H9 (cell line): ENCODE measurements at regions not wholly inside any gene's neighbourhood (a gene's known extent, or its start where the extent isn't known, plus 50 kb on each side); places are given as distances from the start of the nearest gene placed in this dataset.

Source experiments
- DNase-seq: peaks from one replicate; pipeline ENCODE4 v3.0.0-alpha.2; 2017
- H2AFZ ChIP-seq: one replicate; pipeline ENCODE4 v1.6.1; 2013; ENCODE audit warnings: mild to moderate bottlenecking, low read length, control low read depth, moderate library complexity
- H2AK5ac ChIP-seq: 2 replicates; pipeline ENCODE4 v1.6.1; 2013; ENCODE audit warnings: low read length, control low read depth, mixed read lengths; ENCODE audit not compliant: insufficient read length
- H2BK120ac ChIP-seq: one replicate; pipeline ENCODE4 v1.6.1; 2013; ENCODE audit warnings: low read depth, mild to moderate bottlenecking, low read length, control low read depth, inconsistent platforms; ENCODE audit not compliant: poor library complexity, severe bottlenecking
- H2BK12ac ChIP-seq: 2 replicates; pipeline ENCODE4 v1.6.1; 2013; ENCODE audit warnings: low read length, control low read depth, mixed read lengths, low read depth; ENCODE audit not compliant: insufficient read length
- H2BK15ac ChIP-seq: 2 replicates; pipeline ENCODE4 v1.6.1; 2013; ENCODE audit warnings: low read depth, low read length, control low read depth
- H2BK20ac ChIP-seq: one replicate; pipeline ENCODE4 v1.6.1; 2013; ENCODE audit warnings: low read depth, mild to moderate bottlenecking, low read length, control low read depth, inconsistent platforms; ENCODE audit not compliant: poor library complexity, severe bottlenecking
- H2BK5ac ChIP-seq: 2 replicates; pipeline ENCODE4 v1.6.1; 2013; ENCODE audit warnings: low read length, control low read depth, mixed read lengths; ENCODE audit not compliant: insufficient read length
- H3K14ac ChIP-seq: 2 replicates; pipeline ENCODE4 v1.6.1; 2013; ENCODE audit warnings: low read length, control low read depth; ENCODE audit not compliant: insufficient read depth
- H3K18ac ChIP-seq: 2 replicates; pipeline ENCODE4 v1.6.1; 2013; ENCODE audit warnings: low read depth, mild to moderate bottlenecking, mixed read lengths, low read length, control low read depth; ENCODE audit not compliant: insufficient read length
- H3K23ac ChIP-seq: 2 replicates; pipeline ENCODE4 v1.6.1; 2013; ENCODE audit warnings: low read length, control low read depth, mixed read lengths, low read depth; ENCODE audit not compliant: insufficient read length
- H3K23me2 ChIP-seq: 2 replicates; pipeline ENCODE4 v1.6.1; 2013; ENCODE audit warnings: low read depth, mild to moderate bottlenecking, mixed read lengths, low read length, control low read depth; ENCODE audit not compliant: insufficient read length, poor library complexity, severe bottlenecking
- H3K27ac ChIP-seq: 2 replicates; pipeline ENCODE4 v1.5.1; 2013; ENCODE audit warnings: low read length, control low read depth, mixed read lengths, low read depth; ENCODE audit not compliant: insufficient read length
- H3K27me3 ChIP-seq: 2 replicates; pipeline ENCODE4 v1.6.1; 2013; ENCODE audit warnings: low read length, control low read depth, inconsistent platforms; ENCODE audit not compliant: insufficient read depth
- H3K4ac ChIP-seq: 2 replicates; pipeline ENCODE4 v1.6.1; 2013; ENCODE audit warnings: low read depth, mild to moderate bottlenecking, control low read depth, inconsistent platforms, low read length, moderate library complexity
- H3K4me1 ChIP-seq: 2 replicates; pipeline ENCODE4 v1.6.1; 2013; ENCODE audit warnings: low read length, control low read depth, inconsistent platforms; ENCODE audit not compliant: insufficient read depth
- H3K4me2 ChIP-seq: 2 replicates; pipeline ENCODE4 v1.6.1; 2013; ENCODE audit warnings: low read length, control low read depth, mixed read lengths; ENCODE audit not compliant: insufficient read length, insufficient read depth
- H3K56ac ChIP-seq: 2 replicates; pipeline ENCODE4 v1.6.1; 2013; ENCODE audit warnings: low read depth, mild to moderate bottlenecking, mixed read lengths, low read length, control low read depth; ENCODE audit not compliant: insufficient read length
- H3K79me1 ChIP-seq: 2 replicates; pipeline ENCODE4 v1.6.1; 2013; ENCODE audit warnings: low read depth, mild to moderate bottlenecking, moderate library complexity, low read length, control low read depth, inconsistent platforms; ENCODE audit not compliant: insufficient read depth, poor library complexity, severe bottlenecking
- H3K79me2 ChIP-seq: 2 replicates; pipeline ENCODE4 v1.6.1; 2013; ENCODE audit warnings: low read length, control low read depth, inconsistent platforms; ENCODE audit not compliant: insufficient read depth
- H3K9ac ChIP-seq: 2 replicates; pipeline ENCODE4 v1.6.1; 2013; ENCODE audit warnings: low read length, control low read depth, mixed read lengths; ENCODE audit not compliant: insufficient read length; ENCODE audit errors: extremely low read depth
- H3K9me3 ChIP-seq: one replicate; pipeline ENCODE4 v1.6.1; 2013; ENCODE audit warnings: low read depth, low read length, inconsistent platforms; ENCODE audit not compliant: control insufficient read depth
- H3T11ph ChIP-seq: one replicate; pipeline ENCODE4 v1.6.1; 2013; ENCODE audit warnings: mild to moderate bottlenecking, low read length, control low read depth, inconsistent platforms
- H4K20me1 ChIP-seq: one replicate; pipeline ENCODE4 v1.6.1; 2013; ENCODE audit not compliant: control insufficient read depth, insufficient read length, insufficient read depth
- H4K5ac ChIP-seq: 2 replicates; pipeline ENCODE4 v1.6.1; 2013; ENCODE audit warnings: low read depth, mild to moderate bottlenecking, mixed read lengths, low read length, control low read depth; ENCODE audit not compliant: insufficient read length
- H4K8ac ChIP-seq: replicated peaks from 2 replicates; pipeline ENCODE4 v1.6.1; 2013; ENCODE audit warnings: low read length, control low read depth, mixed read lengths, low read depth; ENCODE audit not compliant: insufficient read length
- H4K91ac ChIP-seq: 2 replicates; pipeline ENCODE4 v1.6.1; 2013; ENCODE audit warnings: low read depth, mild to moderate bottlenecking, moderate library complexity, mixed read lengths, low read length, control low read depth; ENCODE audit not compliant: insufficient read length
- H3K27ac Mint-ChIP-seq, 3 experiments: 2 replicates in 2 of 3; 3 replicates in 1 of 3; pipeline ENCODE4 v1.8.0; 2020 to 2021; ENCODE audit warnings: mixed read lengths in 3 of 3, mild to moderate bottlenecking in 1 of 3, moderate library complexity in 1 of 3
- H3K27me3 Mint-ChIP-seq: 2 replicates; pipeline ENCODE4 v1.8.0; 2021; ENCODE audit warnings: low read depth, mild to moderate bottlenecking, moderate library complexity, mixed read lengths
- H3K36me3 Mint-ChIP-seq, 3 experiments: 2 replicates in 2 of 3; 3 replicates in 1 of 3; pipeline ENCODE4 v1.8.0; 2020 to 2021; ENCODE audit warnings: low read depth in 3 of 3, mixed read lengths in 3 of 3; ENCODE audit not compliant: insufficient read depth in 1 of 3
- H3K4me1 Mint-ChIP-seq, 2 experiments: 2 replicates each; pipeline ENCODE4 v1.8.0; 2020; ENCODE audit warnings: mixed read lengths in 2 of 2
- H3K4me3 Mint-ChIP-seq, 2 experiments: 2 replicates in 1 of 2; 3 replicates in 1 of 2; pipeline ENCODE4 v1.8.0; 2020 to 2021; ENCODE audit warnings: mild to moderate bottlenecking in 2 of 2, mixed read lengths in 2 of 2, moderate library complexity in 1 of 2
- H3K9me3 Mint-ChIP-seq, 2 experiments: 2 replicates in 1 of 2; 3 replicates in 1 of 2; pipeline ENCODE4 v1.8.0; 2020; ENCODE audit warnings: mild to moderate bottlenecking in 2 of 2, mixed read lengths in 2 of 2, moderate library complexity in 1 of 2
- CTCF ChIP-seq: fragments of 200-600 bp; sonication (generic); conservative IDR thresholded peaks from 3 replicates; pipeline ENCODE4 v1.8.0; 2021; ENCODE audit warnings: antibody characterized with exemption, mild to moderate bottlenecking
- WGBS: extraction: QIAGEN DNeasy Blood & Tissue Kit; methylation state at CpG from one replicate; pipeline ENCODE4 v1.1.7; 2013; ENCODE audit warnings: missing lambda C conversion rate, low lambda C conversion rate, mixed read lengths; ENCODE audit not compliant: insufficient read length; ENCODE audit errors: extremely low coverage; 5-methylcytosine and 5-hydroxymethylcytosine counted together

- DNase-seq = no peak
Observed at GRCh38 chr10:113494761-113495160, 58.1 kb upstream of the HABP2 start.

More at GRCh38 chr10:113494761-113495160, 58.1 kb upstream of the HABP2 start:
- no peak overlapping the region for H3K23ac ChIP-seq
- no peak overlapping the region for H3K4ac ChIP-seq
- Mint-ChIP-seq H3K9me3 (no peaks in the 10 kb centered on the region), H3K27me3 (peaks cover 40% of the 10 kb centered on the region), H3K4me1 (peaks cover 0 to 6% of the 10 kb centered on the region in 2 experiments; a peak in 2 of 4 replicates), H3K36me3 (no peaks in the 10 kb centered on the region), H3K27ac (peak overlapping the region in 1 of 3 experiments; percentile 80; a peak in 1 of 7 replicates), H3K4me3 (no peak overlapping the region)
- H3K27me3 ChIP-seq = no peaks in the 10 kb centered on the region
- H2BK12ac ChIP-seq = no peak overlapping the region
- no peak overlapping the region for H2BK20ac ChIP-seq
- H3K4me1 ChIP-seq = no peaks in the 10 kb centered on the region
- H3K9ac ChIP-seq = no peak overlapping the region
- no peak overlapping the region for H4K91ac ChIP-seq
- no peak overlapping the region for H3K27ac ChIP-seq
- H2BK5ac ChIP-seq = no peak overlapping the region
- no peak overlapping the region for H3K18ac ChIP-seq
- no peak overlapping the region for H3T11ph ChIP-seq
- no peaks in the 10 kb centered on the region for H3K9me3 ChIP-seq
- no peak overlapping the region for H2BK120ac ChIP-seq
- H3K23me2 ChIP-seq = no peaks in the 10 kb centered on the region
- TF ChIP-seq CTCF = no peak
- no peaks in the 10 kb centered on the region for H4K20me1 ChIP-seq
- no peak overlapping the region for H2AK5ac ChIP-seq
- no peaks in the 10 kb centered on the region for H3K79me2 ChIP-seq
- no peak overlapping the region for H2BK15ac ChIP-seq
- no peak overlapping the region for H3K4me2 ChIP-seq
- no peak overlapping the region for H3K14ac ChIP-seq
- no peaks in the 10 kb centered on the region for H3K79me1 ChIP-seq
- no peak overlapping the region for H2AFZ ChIP-seq
- WGBS = no CpG with 5 or more reads among the region's 7 CpGs
- H4K5ac ChIP-seq = no peak overlapping the region
- H3K56ac ChIP-seq = no peak overlapping the region
- H4K8ac ChIP-seq = no peak overlapping the region
